GM12878 (cell line): ENCODE measurements at regions not wholly inside any gene's neighbourhood (a gene's known extent, or its start where the extent isn't known, plus 50 kb on each side); places are given as distances from the start of the nearest gene placed in this dataset.

Experiments used
- MYC ChIP-seq: IDR thresholded peaks from 2 replicates; pipeline ENCODE4 v1.6.1; 2011; ENCODE audit warnings: mild to moderate bottlenecking, low read length, moderate library complexity, inconsistent platforms; ENCODE audit not compliant: insufficient read depth, insufficient replicate concordance, insufficient read length, severe bottlenecking
- POLR2A ChIP-seq: IDR thresholded peaks from 2 replicates; pipeline ENCODE4 v1.6.1; 2011; ENCODE audit warnings: low read depth, mild to moderate bottlenecking, low read length
- POLR2AphosphoS5 ChIP-seq: IDR thresholded peaks from 2 replicates; pipeline ENCODE4 v1.6.1; 2011; ENCODE audit warnings: mild to moderate bottlenecking, low read length, inconsistent platforms
- SMC3 ChIP-seq: IDR thresholded peaks from 2 replicates; pipeline ENCODE4 v1.6.1; 2011; ENCODE audit warnings: low read length, improper control_type of control experiment, borderline replicate concordance
- TARDBP ChIP-seq: IDR thresholded peaks from 2 replicates; pipeline ENCODE4 v1.6.1; 2016; ENCODE audit warnings: borderline replicate concordance
- TCF12 ChIP-seq: IDR thresholded peaks from 2 replicates; pipeline ENCODE4 v1.6.1; 2011; ENCODE audit warnings: low read depth, mild to moderate bottlenecking, low read length
- TF ChIP-seq, protein P1 (sequence below), 3 experiments: IDR thresholded peaks in 2 of 3; conservative IDR thresholded peaks in 1 of 3; 2 replicates each; pipeline ENCODE4 v1.5.1; 2011; ENCODE audit warnings: low read depth in 3 of 3, low read length in 3 of 3, mild to moderate bottlenecking in 3 of 3, control low read depth in 2 of 3, moderate library complexity in 2 of 3, inconsistent platforms in 1 of 3, mixed read lengths in 1 of 3; ENCODE audit not compliant: control insufficient read depth in 2 of 3, insufficient read depth in 1 of 3; ENCODE audit errors: extremely low read depth in 1 of 3

DNA sequence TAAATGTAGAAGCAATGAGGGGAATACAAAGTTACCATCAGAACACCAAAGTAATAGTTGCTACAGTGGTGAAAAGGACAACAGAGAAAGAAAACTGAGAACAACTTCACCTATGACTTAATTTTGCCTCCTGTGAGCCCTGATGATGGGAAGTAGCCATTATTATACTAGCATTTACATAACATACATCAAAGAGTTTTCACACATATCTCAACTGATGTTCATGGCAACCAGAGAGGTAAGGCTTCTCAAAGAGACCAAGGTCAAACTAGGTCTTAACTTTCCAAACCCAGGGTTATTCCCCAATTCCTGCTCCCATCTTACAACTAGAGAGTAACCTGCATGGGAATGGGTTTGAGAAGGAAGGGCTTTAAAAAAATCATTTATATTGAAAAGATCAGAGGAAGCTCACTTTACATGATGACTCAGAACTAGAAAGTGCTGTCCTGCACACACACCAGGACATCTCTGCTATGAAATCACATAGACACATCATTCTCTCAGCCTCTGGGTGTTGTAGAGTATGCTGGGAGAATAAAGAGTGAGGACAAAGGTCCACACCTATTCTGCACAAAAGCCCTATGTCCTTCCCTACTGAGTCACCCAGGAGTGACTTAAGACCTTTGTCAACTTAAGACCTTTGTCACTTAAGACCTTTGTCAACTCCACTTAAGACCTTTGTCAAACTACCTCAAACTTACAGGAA lies 179.7 kb downstream of the TNFSF18 start:
- TF ChIP-seq, protein P1, sequence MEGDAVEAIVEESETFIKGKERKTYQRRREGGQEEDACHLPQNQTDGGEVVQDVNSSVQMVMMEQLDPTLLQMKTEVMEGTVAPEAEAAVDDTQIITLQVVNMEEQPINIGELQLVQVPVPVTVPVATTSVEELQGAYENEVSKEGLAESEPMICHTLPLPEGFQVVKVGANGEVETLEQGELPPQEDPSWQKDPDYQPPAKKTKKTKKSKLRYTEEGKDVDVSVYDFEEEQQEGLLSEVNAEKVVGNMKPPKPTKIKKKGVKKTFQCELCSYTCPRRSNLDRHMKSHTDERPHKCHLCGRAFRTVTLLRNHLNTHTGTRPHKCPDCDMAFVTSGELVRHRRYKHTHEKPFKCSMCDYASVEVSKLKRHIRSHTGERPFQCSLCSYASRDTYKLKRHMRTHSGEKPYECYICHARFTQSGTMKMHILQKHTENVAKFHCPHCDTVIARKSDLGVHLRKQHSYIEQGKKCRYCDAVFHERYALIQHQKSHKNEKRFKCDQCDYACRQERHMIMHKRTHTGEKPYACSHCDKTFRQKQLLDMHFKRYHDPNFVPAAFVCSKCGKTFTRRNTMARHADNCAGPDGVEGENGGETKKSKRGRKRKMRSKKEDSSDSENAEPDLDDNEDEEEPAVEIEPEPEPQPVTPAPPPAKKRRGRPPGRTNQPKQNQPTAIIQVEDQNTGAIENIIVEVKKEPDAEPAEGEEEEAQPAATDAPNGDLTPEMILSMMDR (IDR thresholded peaks at IDR 0.05 in 2 of 3, conservative IDR thresholded peaks at IDR 0.05 in 1 of 3; ENCODE audit: control insufficient read depth in 2 of 3, extremely low read depth in 1 of 3, insufficient read depth in 1 of 3, low read depth in 3 of 3, low read length in 3 of 3): no peak
- TF ChIP-seq TARDBP (no peak), SMC3 (no peak), POLR2A (no peak), MYC (no peak), TCF12 (no peak), POLR2AphosphoS5 (no peak)
